22Rv1 (cell line): ENCODE measurements at regions not wholly inside any gene's neighbourhood (a gene's known extent, or its start where the extent isn't known, plus 50 kb on each side); places are given as distances from the start of the nearest gene placed in this dataset.

Experiments
- H3K27ac ChIP-seq: fragments of 450-650 bp; 2 replicates; pipeline ENCODE4 v1.5.1; 2017
- ZFX ChIP-seq: fragments of 450-650 bp; IDR thresholded peaks from 2 replicates; pipeline ENCODE4 v1.6.1; 2017; ENCODE audit warnings: antibody characterized with exemption, borderline replicate concordance
- TF ChIP-seq, protein P1 (sequence below): fragments of 450-650 bp; IDR thresholded peaks from 2 replicates; pipeline ENCODE4 v1.5.1; 2017; ENCODE audit warnings: mild to moderate bottlenecking

DNA sequence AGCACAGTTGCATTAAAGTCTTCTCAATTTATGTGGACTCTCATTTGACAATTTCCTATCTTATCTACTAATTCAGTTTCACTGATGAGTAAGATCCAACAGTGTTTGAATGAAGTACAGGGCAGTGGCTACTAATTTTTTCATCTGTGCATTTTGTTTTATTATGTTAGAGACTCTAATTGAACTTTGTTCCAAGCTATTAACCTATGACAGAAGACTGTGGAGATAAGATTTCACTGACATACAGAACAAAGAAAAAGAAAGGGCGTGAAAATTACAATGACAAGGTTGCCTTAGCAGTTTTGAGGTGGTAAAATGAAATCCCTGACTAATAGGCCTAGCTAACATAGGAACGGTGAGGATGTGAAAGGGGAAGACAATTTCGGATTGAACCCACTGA, 153.2 kb upstream of the SOX5 start:
- no peak overlapping the region for H3K27ac ChIP-seq
- TF ChIP-seq, protein P1, sequence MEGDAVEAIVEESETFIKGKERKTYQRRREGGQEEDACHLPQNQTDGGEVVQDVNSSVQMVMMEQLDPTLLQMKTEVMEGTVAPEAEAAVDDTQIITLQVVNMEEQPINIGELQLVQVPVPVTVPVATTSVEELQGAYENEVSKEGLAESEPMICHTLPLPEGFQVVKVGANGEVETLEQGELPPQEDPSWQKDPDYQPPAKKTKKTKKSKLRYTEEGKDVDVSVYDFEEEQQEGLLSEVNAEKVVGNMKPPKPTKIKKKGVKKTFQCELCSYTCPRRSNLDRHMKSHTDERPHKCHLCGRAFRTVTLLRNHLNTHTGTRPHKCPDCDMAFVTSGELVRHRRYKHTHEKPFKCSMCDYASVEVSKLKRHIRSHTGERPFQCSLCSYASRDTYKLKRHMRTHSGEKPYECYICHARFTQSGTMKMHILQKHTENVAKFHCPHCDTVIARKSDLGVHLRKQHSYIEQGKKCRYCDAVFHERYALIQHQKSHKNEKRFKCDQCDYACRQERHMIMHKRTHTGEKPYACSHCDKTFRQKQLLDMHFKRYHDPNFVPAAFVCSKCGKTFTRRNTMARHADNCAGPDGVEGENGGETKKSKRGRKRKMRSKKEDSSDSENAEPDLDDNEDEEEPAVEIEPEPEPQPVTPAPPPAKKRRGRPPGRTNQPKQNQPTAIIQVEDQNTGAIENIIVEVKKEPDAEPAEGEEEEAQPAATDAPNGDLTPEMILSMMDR = no peak
- no peak for TF ChIP-seq ZFX

DNA sequence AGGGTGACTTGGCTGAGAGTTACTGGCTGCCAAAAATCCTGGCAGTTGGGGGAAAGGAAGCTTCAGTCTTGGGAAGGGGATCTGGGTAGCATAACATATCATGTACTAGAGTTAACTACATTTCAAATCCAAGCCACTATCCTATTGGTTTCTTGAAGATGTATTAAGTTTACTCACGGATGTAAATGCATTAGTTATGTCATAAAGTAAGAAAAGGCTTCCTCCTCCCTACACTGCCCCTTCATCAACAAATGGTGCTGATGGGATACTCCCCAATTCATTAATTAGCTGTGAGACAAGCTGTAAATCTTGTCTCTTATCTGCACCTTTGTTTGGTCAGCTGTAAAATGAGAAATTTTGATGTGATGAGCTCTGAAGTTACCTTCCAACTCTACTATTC, 150.1 kb upstream of the SOX5 start:
- H3K27ac ChIP-seq = no peak overlapping the region
- TF ChIP-seq ZFX = no peak
- TF ChIP-seq, protein P1 = no peak

DNA sequence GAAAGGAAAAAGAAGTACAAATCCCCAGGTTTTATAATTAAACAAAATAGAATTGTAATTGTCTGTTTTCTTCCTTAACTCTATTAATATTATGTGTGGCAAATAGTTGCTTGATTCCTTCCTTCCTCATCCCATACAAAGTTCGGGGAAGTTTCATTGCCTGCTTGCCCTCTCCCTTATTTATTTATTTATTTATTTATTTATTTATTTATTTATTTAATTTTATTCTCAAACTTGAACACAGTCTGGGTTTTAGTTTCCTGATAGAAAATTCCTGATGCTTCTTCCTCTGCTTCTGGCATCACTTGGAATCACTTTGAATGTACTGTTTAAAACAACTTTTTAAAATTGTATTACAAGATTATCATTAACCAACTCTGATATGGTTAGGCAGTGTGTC, 145.8 kb upstream of the SOX5 start:
- TF ChIP-seq, protein P1 = no peak
- no peak for TF ChIP-seq ZFX
- no peak overlapping the region for H3K27ac ChIP-seq

DNA sequence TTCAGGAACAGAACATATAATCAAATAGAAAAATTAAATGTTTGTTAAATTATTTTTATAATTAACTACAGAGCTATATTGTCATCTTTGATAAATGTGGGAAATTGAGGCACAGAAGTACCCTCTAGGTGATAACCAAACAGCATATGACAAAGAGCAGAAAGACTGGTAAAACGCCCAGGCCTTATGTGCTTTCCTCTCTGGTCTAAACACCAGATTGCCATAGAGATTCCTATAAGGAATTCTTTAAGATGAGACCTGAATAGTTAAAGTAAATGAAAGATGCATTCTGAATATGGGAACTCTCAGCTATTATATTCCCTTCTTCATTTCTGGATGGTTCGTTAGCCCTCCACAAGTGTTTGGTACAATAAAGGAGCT, 140.0 kb upstream of the SOX5 start:
- TF ChIP-seq ZFX = no peak
- TF ChIP-seq, protein P1 = no peak
- no peak overlapping the region for H3K27ac ChIP-seq

DNA sequence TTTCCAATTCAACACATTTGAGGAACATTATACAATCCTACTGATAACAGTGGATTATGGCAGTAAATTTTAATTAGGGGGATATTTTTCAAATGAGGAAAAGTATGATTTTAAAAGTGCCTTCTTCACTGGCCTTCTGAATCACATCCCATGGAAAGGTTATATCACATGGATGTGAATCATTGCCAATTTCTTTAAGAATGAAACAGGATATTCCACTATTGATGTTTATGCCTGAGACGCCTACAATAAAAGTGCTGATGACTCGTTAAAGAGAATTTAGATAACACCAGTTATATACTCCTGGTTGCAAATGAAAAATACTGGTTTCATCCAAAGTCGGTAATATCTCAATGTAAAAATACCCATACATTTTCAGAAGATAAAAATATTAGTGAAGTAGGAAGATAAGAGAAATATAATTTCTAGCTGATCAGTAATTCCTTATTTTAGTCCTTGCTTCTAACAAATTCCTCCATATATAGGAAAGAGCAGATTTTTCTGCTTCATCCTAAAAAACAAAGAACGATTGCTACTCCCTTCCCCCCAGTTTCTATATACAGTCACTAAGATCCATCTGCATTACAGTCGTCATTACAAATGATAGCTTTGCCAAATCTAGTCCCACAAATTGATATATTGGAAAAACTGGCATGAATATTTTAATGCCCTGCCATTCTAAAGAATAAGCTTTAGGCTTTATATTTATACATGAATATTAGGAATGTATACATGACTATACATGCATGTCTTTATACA, 139.5 kb upstream of the SOX5 start:
- TF ChIP-seq, protein P1 = no peak
- TF ChIP-seq ZFX = no peak
- no peak overlapping the region for H3K27ac ChIP-seq

DNA sequence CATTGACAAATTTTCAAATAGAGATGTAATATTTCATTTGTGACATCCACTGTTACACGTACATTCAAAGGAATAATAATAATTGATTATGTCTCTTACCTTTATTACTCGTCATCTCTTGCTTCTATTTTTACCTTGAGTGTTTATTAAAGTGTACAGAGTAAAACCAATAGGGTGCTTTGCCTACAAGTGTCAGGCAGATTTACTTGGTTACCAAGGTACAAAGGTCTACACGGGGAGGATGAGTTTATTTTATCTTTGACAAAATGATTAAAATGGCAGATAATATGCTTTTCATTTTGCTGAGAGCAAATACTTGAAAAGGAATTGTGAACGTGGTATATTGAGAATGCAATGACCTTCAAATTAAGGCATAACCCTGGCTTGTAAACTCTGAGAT, 137.8 kb upstream of the SOX5 start:
- TF ChIP-seq ZFX = no peak
- TF ChIP-seq, protein P1 = no peak
- no peak overlapping the region for H3K27ac ChIP-seq

DNA sequence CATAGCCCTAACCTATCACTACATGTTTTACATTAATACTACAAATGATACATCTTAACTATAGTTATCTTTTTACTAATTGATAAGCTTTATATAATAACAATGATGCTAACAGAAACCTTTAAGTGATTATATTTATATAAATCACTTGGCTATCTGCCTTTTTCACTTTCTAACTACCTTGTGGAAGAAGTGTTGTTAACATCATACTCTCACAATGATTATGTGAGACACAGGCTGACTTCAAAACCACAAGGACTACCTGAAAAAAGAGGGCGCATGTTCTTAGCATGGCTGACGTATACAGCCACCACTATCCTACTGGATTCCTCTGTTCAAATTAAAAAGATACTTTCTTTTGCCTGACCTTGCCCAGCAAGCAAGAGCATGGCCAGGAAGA, 135.3 kb upstream of the SOX5 start:
- no peak for TF ChIP-seq ZFX
- TF ChIP-seq, protein P1 = no peak

More for the DNA sequence above, 135.3 kb upstream of the SOX5 start:
- H3K27ac ChIP-seq = no peak overlapping the region
